Skeletal muscle tissue (tissue), 1 donor: ENCODE measurements at regions not wholly inside any gene's neighbourhood (a gene's known extent, or its start where the extent isn't known, plus 50 kb on each side); places are given as distances from the start of the nearest gene placed in this dataset. TPM values are rescaled to one million over a fixed set of nuclear protein-coding genes. Genes with fewer than 3 reads are reported as not detected.

Source experiments
- small RNA-seq: library from RNA; depleted of rRNA; stranded (forward); fragments of <200 nt; gene quantifications from one replicate; pipeline ENCODE3, GENCODE V24; 2014

Small RNA genes in the stretch of these regions (small RNA-seq; reads per million reads assigned to genes)
- gene RF00401 = not detected
